D341Med (cell line): ENCODE measurements at regions not wholly inside any gene's neighbourhood (a gene's known extent, or its start where the extent isn't known, plus 50 kb on each side); places are given as distances from the start of the nearest gene placed in this dataset.
"Not testable (repeated sequence)": the region's sequence is repeated elsewhere in the genome, so short reads cannot be mapped to it uniquely, and the experiment has no call there.

ENCODE experiments used
- DNase-seq: peaks from one replicate; pipeline ENCODE4 v3.0.0; 2012; ENCODE audit warnings: low spot score

- no peak for DNase-seq
Observed at GRCh38 chr20:23299673-23300050, 50.9 kb upstream of the NXT1 start.

- no peak for DNase-seq
Observed at GRCh38 chr20:23298926-23299672, 51.5 kb upstream of the NXT1 start.

- no peak for DNase-seq
Observed at GRCh38 chr20:23298155-23298554, 52.4 kb upstream of the NXT1 start.

DNA sequence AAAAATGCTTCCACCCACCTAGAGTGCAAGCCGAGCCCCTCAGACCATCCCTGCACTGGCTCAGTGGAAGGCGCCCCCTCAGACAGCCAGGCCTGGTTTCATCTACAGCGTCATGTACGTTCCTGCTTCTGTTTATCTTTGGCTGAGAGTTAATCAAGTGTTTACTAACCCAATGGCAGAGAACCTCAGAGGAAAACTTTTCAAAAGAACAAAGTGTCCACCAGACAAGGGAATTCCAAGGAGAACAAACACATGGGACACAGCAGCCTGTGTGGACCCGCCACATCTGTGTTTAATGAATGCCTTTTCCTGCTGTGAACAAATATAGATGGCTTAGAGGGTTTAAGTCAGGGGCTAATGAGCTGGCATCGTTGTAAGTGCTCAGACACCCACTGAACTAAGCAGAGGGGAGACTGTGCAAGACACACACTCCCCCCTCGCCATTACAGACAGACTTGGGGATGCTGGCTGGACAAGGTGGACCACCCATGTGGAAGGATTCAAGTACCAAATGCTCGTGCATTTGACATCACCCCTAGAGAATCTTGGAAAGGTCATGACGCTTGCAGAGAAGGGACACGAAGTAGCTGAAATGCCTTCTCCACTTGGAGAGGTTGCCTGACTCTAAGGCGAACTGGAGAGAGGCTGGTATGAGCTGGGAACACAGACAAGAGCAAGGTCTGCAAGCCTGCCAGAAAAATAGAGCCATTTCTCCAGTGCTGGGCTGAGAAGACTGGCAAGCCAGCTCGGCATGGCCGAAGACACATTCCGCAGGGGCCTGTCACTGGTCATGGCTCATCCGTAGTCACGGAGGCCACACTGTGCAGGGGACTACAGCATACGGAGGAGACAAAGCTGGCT, 53.5 kb upstream of the NXT1 start:
- no peak for DNase-seq

DNA sequence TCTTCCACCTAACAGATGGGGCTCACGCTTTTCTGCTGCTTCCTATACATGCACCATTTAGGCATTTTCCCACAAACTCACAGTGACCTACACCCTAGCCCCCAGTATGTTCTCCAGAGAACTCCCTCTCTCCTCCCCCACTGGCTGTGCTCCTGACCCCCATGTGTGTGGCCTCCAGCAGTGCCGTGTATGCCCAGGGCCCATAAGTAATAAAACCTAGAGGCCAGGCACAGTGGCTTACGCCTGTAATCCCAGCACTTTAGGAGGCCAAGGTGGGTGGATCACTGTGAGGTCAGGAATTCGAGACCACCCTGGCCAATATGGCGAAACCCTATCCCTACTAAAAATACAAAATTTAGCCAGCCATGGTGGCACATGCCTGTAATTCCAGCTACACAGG, 54.7 kb upstream of the NXT1 start:
- DNase-seq = no peak

GRCh38 chr20:23294671-23295070, 55.9 kb upstream of the NXT1 start:
- no peak for DNase-seq

DNA sequence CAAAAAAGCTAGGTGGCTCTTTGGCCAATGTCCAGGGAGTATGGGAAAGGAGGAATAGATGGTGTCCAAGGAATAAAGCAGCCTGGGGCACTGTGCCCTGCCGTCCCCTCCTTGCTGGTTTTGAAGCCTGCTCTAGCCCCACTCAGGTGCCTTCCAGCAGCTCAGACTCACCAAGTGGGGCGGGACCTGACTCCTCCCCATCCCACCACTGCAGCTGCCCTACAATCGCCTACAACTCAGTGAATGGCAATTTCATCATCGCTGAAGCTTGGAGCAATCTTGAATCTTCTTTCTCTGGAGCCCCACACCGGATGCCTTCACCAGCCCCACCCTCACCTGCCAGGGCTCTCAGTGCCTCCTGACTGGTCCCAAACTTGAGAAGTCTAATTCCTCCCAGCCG, 56.4 kb upstream of the NXT1 start:
- DNase-seq = no peak

DNA sequence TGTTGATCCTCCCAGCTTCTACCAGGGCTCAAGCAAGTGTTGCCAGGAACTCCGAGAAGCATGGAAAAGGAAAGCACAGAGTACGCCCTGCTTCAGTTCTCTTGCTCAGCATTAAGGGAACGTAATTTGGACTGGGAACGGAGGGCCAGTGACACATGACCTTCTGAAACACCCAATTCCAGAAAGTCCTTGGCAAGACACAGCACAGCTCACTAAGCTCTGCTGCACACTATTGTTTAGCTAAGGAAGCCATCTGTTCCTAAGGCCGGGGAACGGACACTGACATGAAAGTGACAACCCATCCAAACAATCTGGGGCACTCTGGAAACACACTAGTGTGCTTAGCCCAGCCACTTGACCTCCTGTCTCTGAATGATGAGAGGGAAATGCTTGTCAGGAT, 56.9 kb upstream of the NXT1 start:
- no peak for DNase-seq

- DNase-seq = not testable (repeated sequence)
Observed at GRCh38 chr20:23292311-23292710, 58.3 kb upstream of the NXT1 start.

GRCh38 chr20:23291575-23292240, 58.9 kb upstream of the NXT1 start:
- no peak for DNase-seq

DNA sequence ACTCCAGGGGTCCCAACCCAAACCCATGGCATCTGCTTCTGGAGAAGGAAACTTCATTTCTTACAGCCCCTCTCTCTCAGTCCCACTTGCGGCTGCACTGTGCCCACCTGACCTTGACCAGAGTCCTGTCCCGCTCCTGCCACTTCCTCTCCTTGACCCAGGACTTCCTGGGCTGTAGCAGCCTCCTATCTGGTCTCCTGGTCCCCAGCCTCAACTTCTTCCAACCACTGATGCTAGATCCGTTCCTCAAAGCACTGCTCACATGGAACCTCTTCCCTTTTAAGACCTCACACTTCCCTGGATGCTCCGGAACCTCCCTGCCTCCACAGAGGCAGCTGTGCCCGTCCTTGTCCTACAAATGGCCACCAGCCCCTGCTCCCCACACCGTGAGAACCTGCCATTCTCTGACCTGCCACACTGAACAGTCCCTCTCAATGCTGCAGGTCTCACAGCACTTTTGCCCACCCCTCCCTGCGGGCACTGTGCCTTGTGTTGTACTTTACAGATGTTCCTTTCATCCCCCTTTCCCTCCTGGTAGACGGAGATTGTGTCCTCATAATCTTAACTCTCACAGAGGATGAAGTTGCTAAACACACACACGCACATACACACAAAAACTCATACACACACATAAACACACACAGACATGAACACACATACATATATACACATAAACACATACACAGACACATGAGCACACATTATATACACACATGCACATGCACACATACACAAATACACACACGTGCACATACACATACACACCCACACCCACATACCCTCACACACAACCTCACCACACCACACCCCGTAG, 59.6 kb upstream of the NXT1 start:
- no peak for DNase-seq

- no peak for DNase-seq
Observed at GRCh38 chr20:23289724-23290395, 60.7 kb upstream of the NXT1 start.

DNA sequence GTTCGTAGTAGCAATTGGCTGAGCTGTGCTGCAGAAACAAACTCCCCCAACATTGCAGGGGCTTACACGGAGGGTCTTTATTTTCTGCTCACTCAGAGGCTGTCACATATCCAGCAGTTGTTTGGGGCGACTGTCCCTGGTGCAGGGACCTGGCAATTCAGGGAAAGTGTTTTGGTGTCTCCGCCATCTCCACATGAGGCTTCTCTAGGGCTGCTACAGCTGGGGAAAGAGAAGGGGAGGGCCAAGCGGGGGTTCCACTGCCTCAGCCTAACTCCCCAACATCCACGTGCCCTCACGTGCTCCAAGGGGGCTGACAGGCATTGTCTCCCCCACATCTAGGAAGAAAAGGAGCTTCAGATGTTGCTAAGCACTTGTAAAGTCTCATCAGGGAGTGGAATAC, 61.3 kb upstream of the NXT1 start:
- no peak for DNase-seq

GRCh38 chr20:23287354-23288190, 63.0 kb upstream of the NXT1 start:
- DNase-seq = no peak

DNA sequence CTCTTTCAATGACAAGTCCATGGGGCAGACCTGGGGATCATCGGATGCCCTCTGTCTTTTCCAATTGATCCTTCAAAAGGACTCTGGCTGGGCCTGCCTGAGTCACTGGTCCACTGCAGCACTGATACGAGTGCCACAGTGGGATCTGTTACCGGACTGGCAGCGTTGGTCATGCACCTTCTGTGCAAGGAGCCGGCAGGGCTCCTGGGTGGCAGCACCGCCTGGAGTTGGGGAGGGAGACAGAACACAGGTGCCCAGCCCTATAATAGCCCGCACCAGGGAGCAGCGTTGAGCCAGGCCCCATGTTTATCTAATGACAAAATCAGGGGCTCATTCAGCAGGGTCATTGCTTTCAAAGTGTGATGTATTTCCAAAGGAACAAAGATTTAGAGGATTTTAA, 64.2 kb upstream of the NXT1 start:
- no peak for DNase-seq

- DNase-seq = no peak
Observed at GRCh38 chr20:23285536-23285935, 65.1 kb upstream of the NXT1 start.

- no peak for DNase-seq
Observed at GRCh38 chr20:23284009-23284408, 66.6 kb upstream of the NXT1 start.

DNA sequence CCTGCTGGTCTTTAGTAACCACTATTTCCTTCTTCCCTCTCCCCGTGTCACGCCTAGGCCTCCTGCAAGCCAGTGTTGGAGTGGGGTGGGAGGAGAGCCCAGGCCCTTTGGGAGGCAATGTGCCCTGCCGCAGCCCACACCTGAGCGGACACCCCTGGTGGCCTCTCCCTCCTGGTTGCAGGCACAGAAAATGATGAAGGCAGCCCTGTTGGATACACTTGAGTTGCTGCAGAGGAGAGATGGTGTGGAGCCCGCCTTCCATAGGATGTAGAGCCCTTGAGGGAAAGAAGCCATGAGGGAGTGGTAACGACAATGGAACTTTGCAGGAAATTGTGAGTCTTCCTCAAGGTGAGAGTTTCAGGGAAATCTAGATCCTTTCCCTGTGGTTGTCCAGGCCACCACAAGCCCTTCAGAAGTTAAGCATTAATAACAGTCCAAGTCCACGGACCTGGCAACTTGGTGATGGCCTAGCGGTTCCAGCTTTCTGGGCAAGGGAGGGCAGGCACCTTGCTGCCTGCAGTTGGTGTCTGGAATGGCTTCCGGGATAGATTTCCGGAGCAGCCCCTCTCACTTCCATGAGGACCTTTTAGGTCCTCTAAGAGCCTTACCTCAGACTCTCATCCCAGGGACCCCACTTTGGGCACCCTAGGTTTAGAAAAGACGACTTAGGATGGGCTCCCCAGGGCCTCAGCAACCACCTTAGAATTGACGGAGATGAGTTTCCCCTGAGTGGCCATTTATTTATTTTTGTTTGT, 67.3 kb upstream of the NXT1 start:
- no peak for DNase-seq

- no peak for DNase-seq
Observed at GRCh38 chr20:23282546-23282945, 68.0 kb upstream of the NXT1 start.

DNA sequence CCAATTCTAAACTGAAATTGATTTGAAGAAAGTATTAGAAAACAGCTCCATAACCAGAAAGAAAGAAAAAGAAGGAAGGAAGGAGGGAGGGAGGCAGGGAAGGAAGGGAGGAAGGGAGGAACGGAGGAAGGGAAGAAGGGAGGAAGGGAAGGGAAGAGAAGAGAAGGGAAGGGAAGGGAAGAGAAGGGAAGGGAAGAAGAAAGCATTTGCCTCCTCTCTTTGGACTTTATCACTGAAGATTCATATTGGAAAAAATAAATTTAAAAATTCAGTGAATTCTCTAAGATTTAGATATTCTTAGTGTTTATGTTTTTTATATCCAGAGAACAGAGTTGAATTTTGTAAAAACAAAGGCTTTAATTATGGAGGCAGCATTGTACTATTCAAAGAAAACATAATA, 68.5 kb upstream of the NXT1 start:
- no peak for DNase-seq
